ENCODE measurements at regions not wholly inside any gene's neighbourhood (a gene's known extent, or its start where the extent isn't known, plus 50 kb on each side); places are given as distances from the start of the nearest gene placed in this dataset.

GRCh38 chr5:120304663-120305062, 159.4 kb upstream of the PRR16 start:
- Histone ChIP-seq H3K4me1 (ENCODE audit: insufficient read depth, low read length, poor library complexity, severe bottlenecking) (no peaks in the 10 kb centered on the region), H4K20me1 (ENCODE audit: insufficient read depth, low read length) (no peaks in the 10 kb centered on the region), H3K9me2 (ENCODE audit: insufficient read depth, low read length) (no peaks in the 10 kb centered on the region), H3K4me3 (ENCODE audit: low read depth, low read length, poor library complexity, severe bottlenecking) (no peak overlapping the region), H3K27ac (ENCODE audit: low read depth, low read length, poor library complexity, severe bottlenecking) (no peak overlapping the region), H3K4me2 (ENCODE audit: low read length) (no peak overlapping the region), H3K79me2 (ENCODE audit: insufficient read depth, low read depth, low read length) (no peaks in the 10 kb centered on the region), H3K9me3 (ENCODE audit: low read length) (no peaks in the 10 kb centered on the region), H2AFZ (ENCODE audit: low read length) (no peak overlapping the region), H3K36me3 (ENCODE audit: insufficient read depth, low read length) (no peaks in the 10 kb centered on the region)
- intact Hi-C loops (cut with micrococcal nuclease; ENCODE audit: unreplicated experiment) = no loop called here
- ChIA-PET CTCF (ENCODE audit: unreplicated experiment) (no interaction called here), POLR2A (no interaction called here)
- no TSS peak for BruUV-seq (replicated peaks)
- no peak for DNase-seq (ENCODE audit: low spot score)
- TF ChIP-seq CTCF (conservative IDR thresholded peaks at IDR 0.05; ENCODE audit: low read length) = no peak
- no peak for TF ChIP-seq EZH2phosphoT487 (IDR thresholded peaks at IDR 0.05; ENCODE audit: borderline replicate concordance, low read depth, low read length)

GRCh38 chr5:120306303-120306702, 157.8 kb upstream of the PRR16 start:
- no peaks in the 10 kb centered on the region for H3K36me3 ChIP-seq (ENCODE audit: insufficient read depth, low read length)
- no peak overlapping the region for H3K4me3 ChIP-seq (ENCODE audit: low read depth, low read length, poor library complexity, severe bottlenecking)
- no peak overlapping the region for H3K4me2 ChIP-seq (ENCODE audit: low read length)
- no peak overlapping the region for H2AFZ ChIP-seq (ENCODE audit: low read length)
- ChIA-PET POLR2A (interaction anchor here (0.6 to 0.7 kb wide), 2 partner anchors 351 to 430 kb away, joined by 3 to 4 read pairs; no protein-coding TSS in a partner anchor), CTCF (ENCODE audit: unreplicated experiment) (no interaction called here)
- intact Hi-C loops (cut with micrococcal nuclease; ENCODE audit: unreplicated experiment) = no loop called here
- no peak overlapping the region for H3K27ac ChIP-seq (ENCODE audit: low read depth, low read length, poor library complexity, severe bottlenecking)
- no peak for DNase-seq (ENCODE audit: low spot score)
- TF ChIP-seq EZH2phosphoT487 (IDR thresholded peaks at IDR 0.05; ENCODE audit: borderline replicate concordance, low read depth, low read length) (no peak), CTCF (conservative IDR thresholded peaks at IDR 0.05; ENCODE audit: low read length) (no peak)
- H3K9me3 ChIP-seq (ENCODE audit: low read length) = no peaks in the 10 kb centered on the region
- no peaks in the 10 kb centered on the region for H3K79me2 ChIP-seq (ENCODE audit: insufficient read depth, low read depth, low read length)
- BruUV-seq (replicated peaks) = no TSS peak
- no peaks in the 10 kb centered on the region for H4K20me1 ChIP-seq (ENCODE audit: insufficient read depth, low read length)
- no peaks in the 10 kb centered on the region for H3K4me1 ChIP-seq (ENCODE audit: insufficient read depth, low read length, poor library complexity, severe bottlenecking)
- no peaks in the 10 kb centered on the region for H3K9me2 ChIP-seq (ENCODE audit: insufficient read depth, low read length)

GRCh38 chr5:120314191-120314590, 149.9 kb upstream of the PRR16 start:
- H3K9me2 ChIP-seq (ENCODE audit: insufficient read depth, low read length) = no peaks in the 10 kb centered on the region
- no peak overlapping the region for H3K4me2 ChIP-seq (ENCODE audit: low read length)
- no peaks in the 10 kb centered on the region for H3K9me3 ChIP-seq (ENCODE audit: low read length)
- intact Hi-C loops (cut with micrococcal nuclease; ENCODE audit: unreplicated experiment) = no loop called here
- no peaks in the 10 kb centered on the region for H3K4me1 ChIP-seq (ENCODE audit: insufficient read depth, low read length, poor library complexity, severe bottlenecking)
- H3K36me3 ChIP-seq (ENCODE audit: insufficient read depth, low read length) = no peaks in the 10 kb centered on the region
- BruUV-seq (replicated peaks) = no TSS peak
- ChIA-PET CTCF (ENCODE audit: unreplicated experiment) (no interaction called here), POLR2A (interaction anchor here (0.6 kb wide), 1 partner anchor 10 kb away, joined by 3 read pairs; no protein-coding TSS in a partner anchor)
- TF ChIP-seq CTCF (conservative IDR thresholded peaks at IDR 0.05; ENCODE audit: low read length) (no peak), EZH2phosphoT487 (IDR thresholded peaks at IDR 0.05; ENCODE audit: borderline replicate concordance, low read depth, low read length) (no peak)
- DNase-seq (ENCODE audit: low spot score) = no peak
- H3K27ac ChIP-seq (ENCODE audit: low read depth, low read length, poor library complexity, severe bottlenecking) = no peak overlapping the region
- H3K4me3 ChIP-seq (ENCODE audit: low read depth, low read length, poor library complexity, severe bottlenecking) = no peak overlapping the region
- H2AFZ ChIP-seq (ENCODE audit: low read length) = no peak overlapping the region
- no peaks in the 10 kb centered on the region for H3K79me2 ChIP-seq (ENCODE audit: insufficient read depth, low read depth, low read length)
- H4K20me1 ChIP-seq (ENCODE audit: insufficient read depth, low read length) = no peaks in the 10 kb centered on the region

Data from OCI-LY7 (cell line).